Stimulated activated CD4-positive, alpha-beta T cell treated with anti-CD3 and anti-CD28 coated beads, Interleukin-1b, Interleukin-23, amount 100 ng/mL, for 4 hours (primary cell): ENCODE measurements at regions not wholly inside any gene's neighbourhood (a gene's known extent, or its start where the extent isn't known, plus 50 kb on each side); places are given as distances from the start of the nearest gene placed in this dataset.

ENCODE experiments used
- DNase-seq, 2 donors: peaks; one replicate each; pipeline ENCODE4 v3.0.0-alpha.2; 2020; ENCODE audit warnings: low read depth in 2 of 2

GRCh38 chr15:29456255-29456654, 186.6 kb upstream of the NSMCE3 start:
- no peak for DNase-seq

GRCh38 chr15:29455530-29455929, 185.9 kb upstream of the NSMCE3 start:
- no peak for DNase-seq

GRCh38 chr15:29455055-29455454, 185.4 kb upstream of the NSMCE3 start:
- no peak for DNase-seq

GRCh38 chr15:29454506-29454905, 184.9 kb upstream of the NSMCE3 start:
- DNase-seq: no peak

GRCh38 chr15:29452881-29453731, 183.5 kb upstream of the NSMCE3 start:
- no peak for DNase-seq

- DNase-seq: no peak
Observed at GRCh38 chr15:29451201-29451781, 181.7 kb upstream of the NSMCE3 start.

- DNase-seq: no peak
Observed at GRCh38 chr15:29449136-29449535, 179.5 kb upstream of the NSMCE3 start.

- DNase-seq: no peak
Observed at GRCh38 chr15:29448320-29448719, 178.7 kb upstream of the NSMCE3 start.

GRCh38 chr15:29446480-29446879, 176.9 kb upstream of the NSMCE3 start:
- DNase-seq: no peak

- no peak for DNase-seq
Observed at GRCh38 chr15:29442532-29442931, 172.9 kb upstream of the NSMCE3 start.

- no peak for DNase-seq
Observed at GRCh38 chr15:29440541-29440940, 170.9 kb upstream of the NSMCE3 start.

- DNase-seq: no peak
Observed at GRCh38 chr15:29438703-29439055, 169.1 kb upstream of the NSMCE3 start.

- no peak for DNase-seq
Observed at GRCh38 chr15:29437888-29438702, 168.5 kb upstream of the NSMCE3 start.

GRCh38 chr15:29435811-29436210, 166.2 kb upstream of the NSMCE3 start:
- DNase-seq: no peak

GRCh38 chr15:29434280-29434679, 164.7 kb upstream of the NSMCE3 start:
- DNase-seq: no peak

GRCh38 chr15:29433507-29434248, 164.1 kb upstream of the NSMCE3 start:
- DNase-seq: no peak

GRCh38 chr15:29433050-29433318, 163.4 kb upstream of the NSMCE3 start:
- no peak for DNase-seq

GRCh38 chr15:29432191-29433049, 162.8 kb upstream of the NSMCE3 start:
- no peak for DNase-seq

- no peak for DNase-seq
Observed at GRCh38 chr15:29430831-29431230, 161.2 kb upstream of the NSMCE3 start.

- DNase-seq: no peak
Observed at GRCh38 chr15:29430124-29430523, 160.5 kb upstream of the NSMCE3 start.

- no peak for DNase-seq
Observed at GRCh38 chr15:29429584-29429983, 160.0 kb upstream of the NSMCE3 start.
